Adrenal gland (tissue), 5 donors: ENCODE measurements at regions not wholly inside any gene's neighbourhood (a gene's known extent, or its start where the extent isn't known, plus 50 kb on each side); places are given as distances from the start of the nearest gene placed in this dataset.

Source experiments
- POLR2A ChIP-seq, 2 donors: fragments of 450-650 bp; IDR thresholded peaks; one replicate each; pipeline ENCODE4 v1.6.1; 2017; ENCODE audit warnings: antibody characterized with exemption in 2 of 2, mild to moderate bottlenecking in 2 of 2, moderate library complexity in 1 of 2
- TF ChIP-seq, protein P1 (sequence below), 6 experiments: fragments of 450-650 bp in 4 of 6; fragments of 200-600 bp in 2 of 6; sonication (generic) in 1 of 6; IDR thresholded peaks; 1 replicate in 5 of 6; 2 replicates in 1 of 6; pipeline versions ENCODE4 v1.5.1 to v1.8.0; 2016 to 2021; ENCODE audit warnings: antibody characterized with exemption in 6 of 6, mild to moderate bottlenecking in 2 of 6, moderate library complexity in 1 of 6
- donor health status: DM: no; HTN: no; CAD: no.

DNA sequence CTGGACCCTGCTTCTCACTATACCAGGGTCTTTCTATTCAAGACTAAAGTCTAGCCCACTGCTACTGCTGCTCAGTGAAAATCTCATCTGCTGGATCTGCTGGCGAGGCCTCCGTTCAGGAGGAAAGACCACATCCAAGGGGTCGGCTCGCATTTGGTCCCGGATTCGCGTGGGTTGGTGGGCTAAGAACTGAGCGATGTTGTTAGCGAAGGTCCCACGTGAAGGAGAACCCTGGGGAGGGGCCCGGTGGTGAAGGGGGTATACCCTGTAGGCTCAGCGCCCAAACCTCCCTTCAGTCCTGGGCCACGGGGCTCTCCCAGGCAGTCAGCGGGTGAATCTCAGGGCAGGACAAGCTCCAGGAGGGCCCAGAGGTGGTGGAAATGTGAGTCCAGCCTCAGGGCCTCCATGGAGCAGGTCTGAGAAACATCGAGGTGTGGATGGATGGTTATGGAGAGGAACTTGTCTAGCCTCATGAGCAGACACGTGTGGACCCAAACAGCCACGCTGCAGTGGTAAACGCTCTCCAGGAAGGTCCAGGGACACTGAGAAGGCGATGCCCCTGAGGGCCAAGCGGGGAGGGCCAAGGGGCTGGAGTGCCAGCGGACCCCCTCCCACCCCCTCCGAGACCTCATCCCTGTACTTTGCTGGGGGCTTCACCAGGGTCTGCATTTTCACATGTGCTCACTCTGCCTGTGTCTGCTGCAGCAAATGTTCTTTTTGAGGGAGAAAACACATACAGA lies 152.3 kb downstream of the CTTN start:
- TF ChIP-seq, protein P1, sequence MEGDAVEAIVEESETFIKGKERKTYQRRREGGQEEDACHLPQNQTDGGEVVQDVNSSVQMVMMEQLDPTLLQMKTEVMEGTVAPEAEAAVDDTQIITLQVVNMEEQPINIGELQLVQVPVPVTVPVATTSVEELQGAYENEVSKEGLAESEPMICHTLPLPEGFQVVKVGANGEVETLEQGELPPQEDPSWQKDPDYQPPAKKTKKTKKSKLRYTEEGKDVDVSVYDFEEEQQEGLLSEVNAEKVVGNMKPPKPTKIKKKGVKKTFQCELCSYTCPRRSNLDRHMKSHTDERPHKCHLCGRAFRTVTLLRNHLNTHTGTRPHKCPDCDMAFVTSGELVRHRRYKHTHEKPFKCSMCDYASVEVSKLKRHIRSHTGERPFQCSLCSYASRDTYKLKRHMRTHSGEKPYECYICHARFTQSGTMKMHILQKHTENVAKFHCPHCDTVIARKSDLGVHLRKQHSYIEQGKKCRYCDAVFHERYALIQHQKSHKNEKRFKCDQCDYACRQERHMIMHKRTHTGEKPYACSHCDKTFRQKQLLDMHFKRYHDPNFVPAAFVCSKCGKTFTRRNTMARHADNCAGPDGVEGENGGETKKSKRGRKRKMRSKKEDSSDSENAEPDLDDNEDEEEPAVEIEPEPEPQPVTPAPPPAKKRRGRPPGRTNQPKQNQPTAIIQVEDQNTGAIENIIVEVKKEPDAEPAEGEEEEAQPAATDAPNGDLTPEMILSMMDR (IDR thresholded peaks at IDR 0.05), result no peak
- no peak for TF ChIP-seq POLR2A (IDR thresholded peaks at IDR 0.05)
